Caco-2 (cell line): ENCODE measurements at regions not wholly inside any gene's neighbourhood (a gene's known extent, or its start where the extent isn't known, plus 50 kb on each side); places are given as distances from the start of the nearest gene placed in this dataset.
A peak's percentile ranks its signal among the peaks of the same experiment; 100 is the strongest.

ENCODE experiments used
- BruUV-seq: library from RNA; stranded (reverse); fragments of 400-500 nt; replicated peaks from 2 replicates; lab custom pipeline; 2021; lab: Mats Ljungman, UMichigan
- CTCF ChIA-PET: fragments of 300-600 bp; sonication (Branson Sonifier 250); formaldehyde crosslinking; loops from one replicate; lab custom pipeline; 2022; ENCODE audit warnings: antibody characterized with exemption; lab: Charles Lee
- POLR2A ChIA-PET: fragments of 300-600 bp; sonication (Branson Sonifier 250); formaldehyde crosslinking; loops from one replicate; lab custom pipeline; 2022; ENCODE audit warnings: antibody characterized with exemption; lab: Charles Lee
- DNase-seq, 2 experiments: peaks; one replicate each; pipeline versions ENCODE4 v3.0.0 to v3.0.0-alpha.2; 2020 to 2022
- H3K27me3 ChIP-seq: replicated peaks from 2 replicates; pipeline ENCODE4 v1.6.0; 2011; ENCODE audit warnings: low read length; ENCODE audit not compliant: control insufficient read depth, insufficient read depth
- H3K36me3 ChIP-seq: 2 replicates; pipeline ENCODE4 v1.5.1; 2011; ENCODE audit warnings: low read length; ENCODE audit not compliant: control insufficient read depth, insufficient read depth
- H3K4me1 ChIP-seq: fragments of 250-450 bp; sonication (Bioruptor Pico); 2 replicates; pipeline ENCODE4 v1.5.1; 2020; ENCODE audit warnings: mild to moderate bottlenecking
- H3K4me3 ChIP-seq: 2 replicates; pipeline ENCODE4 v1.5.1; 2011; ENCODE audit warnings: low read depth, mild to moderate bottlenecking, control low read depth, low read length
- H3K9me3 ChIP-seq: fragments of 250-450 bp; sonication (Bioruptor Pico); 2 replicates; pipeline ENCODE4 v1.5.1; 2020; ENCODE audit warnings: mild to moderate bottlenecking, moderate library complexity
- H3K27ac Mint-ChIP-seq: one replicate; pipeline ENCODE4 v1.8.0; 2022; ENCODE audit warnings: mixed read lengths; ENCODE audit not compliant: unreplicated experiment
- H3K27me3 Mint-ChIP-seq: one replicate; pipeline ENCODE4 v1.8.0; 2022; ENCODE audit warnings: mixed read lengths; ENCODE audit not compliant: insufficient read depth, unreplicated experiment
- H3K36me3 Mint-ChIP-seq: one replicate; pipeline ENCODE4 v1.8.0; 2022; ENCODE audit warnings: mild to moderate bottlenecking, mixed read lengths; ENCODE audit not compliant: insufficient read depth, unreplicated experiment
- H3K4me1 Mint-ChIP-seq: one replicate; pipeline ENCODE4 v1.8.0; 2022; ENCODE audit warnings: low read depth, mixed read lengths; ENCODE audit not compliant: unreplicated experiment
- H3K4me3 Mint-ChIP-seq: one replicate; pipeline ENCODE4 v1.8.0; 2022; ENCODE audit warnings: mild to moderate bottlenecking, moderate library complexity, mixed read lengths; ENCODE audit not compliant: unreplicated experiment
- H3K9me3 Mint-ChIP-seq: one replicate; pipeline ENCODE4 v1.8.0; 2022; ENCODE audit warnings: mixed read lengths; ENCODE audit not compliant: unreplicated experiment
- CTCF ChIP-seq, 2 experiments: fragments of 200-600 bp in 1 of 2; IDR thresholded peaks; 1 replicate in 1 of 2; 2 replicates in 1 of 2; pipeline versions ENCODE4 v1.5.1 to v1.8.0; 2011 to 2022; ENCODE audit warnings: antibody characterized with exemption in 1 of 2, control low read depth in 1 of 2, inconsistent platforms in 1 of 2, low read depth in 1 of 2, low read length in 1 of 2, mild to moderate bottlenecking in 1 of 2, moderate library complexity in 1 of 2; ENCODE audit not compliant: insufficient read depth in 1 of 2, severe bottlenecking in 1 of 2, unreplicated experiment in 1 of 2
- intact Hi-C: fragments of 100-400 bp; cut with micrococcal nuclease; formaldehyde crosslinking; loops from one replicate; pipeline ENCODE4 v1.10.0; 2022; ENCODE audit not compliant: unreplicated experiment

GRCh38 chr5:14039576-14039975 lies 95.1 kb upstream of the DNAH5 start:
- POLR2A ChIA-PET = no interaction called here
- no peak overlapping the region for H3K4me3 Mint-ChIP-seq

DNA sequence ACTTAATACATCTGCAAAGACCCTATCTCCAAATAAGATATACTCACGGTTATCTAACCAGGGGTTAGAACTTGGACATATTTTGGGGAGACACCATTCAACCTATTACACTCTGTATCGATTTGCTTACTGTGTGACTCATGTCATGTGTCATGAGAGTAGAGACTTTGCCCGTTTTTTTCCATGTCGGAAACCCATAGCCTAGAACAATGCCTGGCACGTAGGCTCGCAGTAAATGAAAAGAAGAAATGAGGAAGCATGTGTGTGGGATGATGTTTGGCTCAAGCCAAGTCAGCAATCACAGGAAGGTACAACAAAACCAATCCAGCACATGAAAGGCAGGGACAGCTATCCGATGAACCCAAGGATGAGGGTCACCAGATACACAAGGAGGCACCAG lies 94.6 kb upstream of the DNAH5 start:
- Histone ChIP-seq H3K4me3 (no peak overlapping the region), H3K27me3 (no peaks in the 10 kb centered on the region), H3K4me1 (peaks cover 60% of the 10 kb centered on the region), H3K9me3 (no peaks in the 10 kb centered on the region), H3K36me3 (no peaks in the 10 kb centered on the region)
- no peaks in the 10 kb centered on the region for H3K27me3 Mint-ChIP-seq
- POLR2A ChIA-PET = no interaction called here
- CTCF ChIA-PET = no interaction called here
- H3K9me3 Mint-ChIP-seq = no peaks in the 10 kb centered on the region
- peak overlapping the region; percentile 56 for H3K27ac Mint-ChIP-seq
- no TSS peak for BruUV-seq
- peaks cover 12% of the 10 kb centered on the region for H3K4me1 Mint-ChIP-seq
- intact Hi-C loops = no loop called here
- TF ChIP-seq CTCF (IDR thresholded peaks at IDR 0.05; ENCODE audit: insufficient read depth in 1 of 2, low read depth in 1 of 2, low read length in 1 of 2, severe bottlenecking in 1 of 2, unreplicated experiment in 1 of 2) = no peak
- no peak overlapping the region for H3K4me3 Mint-ChIP-seq
- no peak for DNase-seq
- no peaks in the 10 kb centered on the region for H3K36me3 Mint-ChIP-seq

More at GRCh38 chr5:14039576-14039975, 95.1 kb upstream of the DNAH5 start:
- Mint-ChIP-seq H3K27me3 (no peaks in the 10 kb centered on the region), H3K27ac (peak overlapping the region; percentile 56), H3K9me3 (no peaks in the 10 kb centered on the region), H3K4me1 (peaks cover 12% of the 10 kb centered on the region), H3K36me3 (no peaks in the 10 kb centered on the region)
- TF ChIP-seq CTCF (IDR thresholded peaks at IDR 0.05; ENCODE audit: insufficient read depth in 1 of 2, low read depth in 1 of 2, low read length in 1 of 2, severe bottlenecking in 1 of 2, unreplicated experiment in 1 of 2) = no peak
- intact Hi-C loops = no loop called here
- Histone ChIP-seq H3K4me3 (no peak overlapping the region), H3K9me3 (no peaks in the 10 kb centered on the region), H3K27me3 (no peaks in the 10 kb centered on the region), H3K36me3 (no peaks in the 10 kb centered on the region), H3K4me1 (peaks cover 57% of the 10 kb centered on the region)
- CTCF ChIA-PET = no interaction called here
- no TSS peak for BruUV-seq
- no peak for DNase-seq

- Histone ChIP-seq H3K27me3 (no peaks in the 10 kb centered on the region), H3K9me3 (no peaks in the 10 kb centered on the region), H3K4me1 (peaks cover 63% of the 10 kb centered on the region), H3K4me3 (no peak overlapping the region), H3K36me3 (no peaks in the 10 kb centered on the region)
- intact Hi-C loops = no loop called here
- TF ChIP-seq CTCF (IDR thresholded peaks at IDR 0.05; ENCODE audit: insufficient read depth in 1 of 2, low read depth in 1 of 2, low read length in 1 of 2, severe bottlenecking in 1 of 2, unreplicated experiment in 1 of 2) = no peak
- ChIA-PET CTCF (interaction anchor here (0.9 kb wide), 1 partner anchor 288 kb away, joined by 3 read pairs; no protein-coding TSS in a partner anchor), POLR2A (no interaction called here)
- peak overlapping the region; percentile 56 for H3K27ac Mint-ChIP-seq
- H3K27me3 Mint-ChIP-seq = no peaks in the 10 kb centered on the region
- BruUV-seq = no TSS peak
- peak in 1 of 2 experiments; percentile 72 for DNase-seq
- no peaks in the 10 kb centered on the region for H3K36me3 Mint-ChIP-seq
- H3K4me1 Mint-ChIP-seq = peaks cover 12% of the 10 kb centered on the region
- no peaks in the 10 kb centered on the region for H3K9me3 Mint-ChIP-seq
- H3K4me3 Mint-ChIP-seq = no peak overlapping the region
Measured at GRCh38 chr5:14038341-14038959, 94.0 kb upstream of the DNAH5 start.
